Neuronal stem cell (in vitro differentiated cells): ENCODE measurements at regions not wholly inside any gene's neighbourhood (a gene's known extent, or its start where the extent isn't known, plus 50 kb on each side); places are given as distances from the start of the nearest gene placed in this dataset.

Experiments
- DNase-seq: peaks from one replicate; pipeline ENCODE4 v3.0.0-alpha.2; 2013; ENCODE audit warnings: low spot score
- H2AFZ ChIP-seq: one replicate; pipeline ENCODE4 v1.6.1; 2013; ENCODE audit warnings: mild to moderate bottlenecking, low read length, inconsistent platforms
- H2AK5ac ChIP-seq: 2 replicates; pipeline ENCODE4 v1.6.1; 2013; ENCODE audit warnings: low read depth, mild to moderate bottlenecking, inconsistent platforms, low read length, moderate library complexity, mixed read lengths
- H2BK120ac ChIP-seq: 2 replicates; pipeline ENCODE4 v1.6.1; 2013; ENCODE audit warnings: low read depth, mild to moderate bottlenecking, inconsistent platforms, low read length, moderate library complexity, mixed read lengths
- H2BK12ac ChIP-seq: one replicate; pipeline ENCODE4 v1.6.1; 2013; ENCODE audit warnings: low read length, inconsistent platforms
- H2BK15ac ChIP-seq: 2 replicates; pipeline ENCODE4 v1.6.1; 2013; ENCODE audit warnings: mild to moderate bottlenecking, low read length, inconsistent platforms, mixed read lengths
- H2BK5ac ChIP-seq: one replicate; pipeline ENCODE4 v1.6.1; 2013; ENCODE audit warnings: inconsistent platforms, mild to moderate bottlenecking, low read length, moderate library complexity
- H3K14ac ChIP-seq: one replicate; pipeline ENCODE4 v1.6.1; 2013; ENCODE audit warnings: low read length, inconsistent platforms
- H3K18ac ChIP-seq: 2 replicates; pipeline ENCODE4 v1.6.1; 2013; ENCODE audit warnings: low read length, inconsistent platforms
- H3K23ac ChIP-seq: 2 replicates; pipeline ENCODE4 v1.6.1; 2013; ENCODE audit warnings: low read depth, mild to moderate bottlenecking, mixed read lengths, low read length, inconsistent platforms; ENCODE audit not compliant: poor library complexity
- H3K27ac ChIP-seq: replicated peaks from 3 replicates; pipeline ENCODE4 v1.5.1; 2013; ENCODE audit warnings: low read length, inconsistent platforms
- H3K27me3 ChIP-seq, 3 experiments: 2 replicates each; pipeline ENCODE4 v1.6.1; 2013; ENCODE audit warnings: low read length in 3 of 3, mild to moderate bottlenecking in 2 of 3, inconsistent platforms in 1 of 3, low read depth in 1 of 3, mixed read lengths in 1 of 3, moderate library complexity in 1 of 3; ENCODE audit not compliant: control insufficient read depth in 3 of 3, insufficient read depth in 3 of 3
- H3K36me3 ChIP-seq, 2 donors: replicated peaks in 1 of 2; 2 replicates each; pipeline ENCODE4 v1.6.1; 2013; ENCODE audit warnings: low read length in 2 of 2; ENCODE audit not compliant: control insufficient read depth in 2 of 2, insufficient read depth in 2 of 2
- H3K4ac ChIP-seq: 2 replicates; pipeline ENCODE4 v1.6.1; 2013; ENCODE audit warnings: inconsistent platforms, mild to moderate bottlenecking, low read length, moderate library complexity
- H3K4me1 ChIP-seq, 2 donors: 1 replicate in 1 of 2; 2 replicates in 1 of 2; pipeline ENCODE4 v1.6.1; 2013; ENCODE audit warnings: low read length in 2 of 2, low read depth in 1 of 2; ENCODE audit not compliant: control insufficient read depth in 2 of 2, insufficient read depth in 1 of 2
- H3K4me2 ChIP-seq: one replicate; pipeline ENCODE4 v1.6.1; 2013; ENCODE audit warnings: mild to moderate bottlenecking, low read length, inconsistent platforms; ENCODE audit not compliant: insufficient read depth, poor library complexity, severe bottlenecking
- H3K4me3 ChIP-seq, 2 donors: 2 replicates each; pipeline ENCODE4 v1.5.1; 2013; ENCODE audit warnings: low read length in 2 of 2, mild to moderate bottlenecking in 2 of 2, inconsistent platforms in 1 of 2, moderate library complexity in 1 of 2
- H3K79me1 ChIP-seq: one replicate; pipeline ENCODE4 v1.6.1; 2013; ENCODE audit warnings: low read depth, mild to moderate bottlenecking, inconsistent platforms, low read length, moderate library complexity
- H3K9ac ChIP-seq: one replicate; pipeline ENCODE4 v1.6.1; 2013; ENCODE audit warnings: mild to moderate bottlenecking, low read depth, low read length, inconsistent platforms; ENCODE audit not compliant: poor library complexity
- H3K9me3 ChIP-seq, 2 donors: replicated peaks in 1 of 2; 2 replicates each; pipeline versions ENCODE3 to v1.6.1; 2013; ENCODE audit warnings: low read length in 2 of 2, mild to moderate bottlenecking in 2 of 2, inconsistent platforms in 1 of 2, low read depth in 1 of 2, mixed read lengths in 1 of 2, moderate library complexity in 1 of 2; ENCODE audit not compliant: control insufficient read depth in 2 of 2, insufficient read depth in 1 of 2
- H4K8ac ChIP-seq: one replicate; pipeline ENCODE4 v1.6.1; 2013; ENCODE audit warnings: low read depth, mild to moderate bottlenecking, inconsistent platforms, low read length, moderate library complexity
- H4K91ac ChIP-seq: one replicate; pipeline ENCODE4 v1.6.1; 2013; ENCODE audit warnings: low read length, low read depth, mild to moderate bottlenecking, inconsistent platforms; ENCODE audit not compliant: poor library complexity
- WGBS, 2 donors: extraction: QIAGEN DNeasy Blood & Tissue Kit; methylation state at CpG; one replicate each; pipeline ENCODE4 v1.1.7; 2013; ENCODE audit warnings: missing lambda C conversion rate in 2 of 2, mixed read lengths in 1 of 2; ENCODE audit not compliant: insufficient read length in 2 of 2, insufficient replicate concordance in 1 of 2; ENCODE audit errors: extremely low coverage in 2 of 2; 5-methylcytosine and 5-hydroxymethylcytosine counted together

DNA sequence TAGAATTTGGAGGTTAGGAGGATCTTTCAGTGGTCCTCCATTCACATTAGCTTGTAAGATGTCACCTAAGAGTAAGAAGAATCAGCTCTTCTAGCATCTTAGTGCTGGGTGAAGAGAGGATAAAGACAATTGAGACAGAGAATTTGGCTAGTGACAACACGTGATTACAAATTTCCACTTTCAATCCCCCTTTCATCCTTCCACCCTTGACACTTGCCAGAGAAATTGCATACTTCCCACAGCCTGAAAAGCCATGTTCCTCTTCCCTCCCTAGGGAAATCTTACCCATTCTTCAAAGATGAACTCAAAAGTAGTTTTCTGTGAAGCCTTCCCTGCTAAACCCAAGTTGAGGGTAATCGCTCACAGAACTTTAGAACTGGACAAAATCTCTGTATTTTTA lies 282.6 kb upstream of the PTGER4 start:
- Histone ChIP-seq H3K23ac (no peak overlapping the region), H2BK15ac (no peak overlapping the region), H3K27ac (no peak overlapping the region), H3K4me1 (peaks cover 0 to under 1% of the 10 kb centered on the region in 2 donors), H3K4me3 (no peak overlapping the region), H2AK5ac (no peak overlapping the region), H3K27me3 (no peaks in the 10 kb centered on the region), H3K4ac (no peak overlapping the region), H3K36me3 (no peaks in the 10 kb centered on the region), H3K4me2 (no peak overlapping the region), H2AFZ (no peak overlapping the region), H2BK120ac (no peak overlapping the region), H3K18ac (no peak overlapping the region), H4K8ac (no peak overlapping the region), H3K9ac (no peak overlapping the region), H2BK5ac (no peak overlapping the region), H4K91ac (no peak overlapping the region), H2BK12ac (no peak overlapping the region), H3K79me1 (no peaks in the 10 kb centered on the region), H3K14ac (no peak overlapping the region), H3K9me3 (no peaks in the 10 kb centered on the region)
- DNase-seq, result no peak
- WGBS, 2 donors, result no CpG with 5 or more reads among the region's 2 CpGs

DNA sequence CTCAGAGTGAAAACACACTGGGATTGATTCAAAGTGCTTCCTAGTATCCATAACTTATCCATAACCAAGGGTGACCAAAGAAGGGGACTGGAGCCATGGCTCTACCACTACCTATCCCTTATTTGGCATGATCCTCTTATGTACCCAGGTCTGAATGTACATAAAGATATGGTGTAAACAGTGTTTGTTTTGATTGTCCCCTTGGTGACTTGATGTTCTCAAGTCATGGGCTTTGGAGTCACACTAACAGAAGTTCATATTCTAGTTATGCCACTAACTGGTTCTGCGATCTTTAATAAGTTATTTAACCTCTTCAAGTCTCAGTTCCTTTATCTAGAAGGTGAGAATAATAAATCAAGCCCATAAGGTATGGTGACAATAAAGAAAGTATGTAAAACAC lies 283.4 kb upstream of the PTGER4 start:
- no peak overlapping the region for H2AK5ac ChIP-seq

DNA sequence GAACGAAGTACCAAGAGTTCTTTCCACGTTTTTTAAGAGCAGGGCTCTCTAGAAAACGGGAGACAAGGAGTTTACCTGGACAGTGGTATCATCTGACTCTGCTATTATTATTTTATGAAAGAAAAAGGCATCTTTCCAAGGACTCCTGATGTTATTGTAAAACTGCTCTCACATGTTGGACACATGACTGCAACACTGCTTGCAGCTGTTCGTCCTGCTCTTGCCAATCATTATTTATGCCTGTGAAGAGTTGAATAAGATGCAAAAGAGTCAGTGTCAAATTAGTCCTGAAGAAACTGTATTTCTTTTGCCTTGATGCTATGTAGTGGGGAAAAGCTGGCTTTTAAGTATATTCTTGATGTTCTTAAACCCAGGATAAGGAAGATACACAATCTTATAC lies 284.5 kb upstream of the PTGER4 start:
- Histone ChIP-seq H3K14ac (no peak overlapping the region), H2BK12ac (no peak overlapping the region), H2BK5ac (no peak overlapping the region), H3K4me1 (no peaks in the 10 kb centered on the region), H3K9ac (no peak overlapping the region), H3K18ac (no peak overlapping the region), H3K4ac (no peak overlapping the region), H3K36me3 (no peaks in the 10 kb centered on the region), H3K4me2 (no peak overlapping the region), H2BK15ac (no peak overlapping the region), H2AK5ac (no peak overlapping the region), H2AFZ (no peak overlapping the region), H3K27ac (no peak overlapping the region), H3K9me3 (no peaks in the 10 kb centered on the region), H4K91ac (no peak overlapping the region), H3K79me1 (no peaks in the 10 kb centered on the region), H2BK120ac (no peak overlapping the region), H3K27me3 (no peaks in the 10 kb centered on the region), H3K4me3 (no peak overlapping the region), H4K8ac (no peak overlapping the region), H3K23ac (no peak overlapping the region)
- no CpG with 5 or more reads among the region's 4 CpGs for WGBS, 2 donors
- DNase-seq, result no peak

More for the DNA sequence above, 283.4 kb upstream of the PTGER4 start:
- no peak overlapping the region for H2AFZ ChIP-seq
- no peak overlapping the region for H3K18ac ChIP-seq
- WGBS, 2 donors, result no CpG with 5 or more reads among the region's 1 CpG
- H3K27ac ChIP-seq, result no peak overlapping the region
- H3K4me3 ChIP-seq, result no peak overlapping the region
- no peak overlapping the region for H3K14ac ChIP-seq
- H4K91ac ChIP-seq, result no peak overlapping the region
- H3K79me1 ChIP-seq, result no peaks in the 10 kb centered on the region
- H3K9ac ChIP-seq, result no peak overlapping the region
- H2BK12ac ChIP-seq, result no peak overlapping the region
- no peak for DNase-seq
- no peak overlapping the region for H2BK5ac ChIP-seq
- H3K36me3 ChIP-seq, result no peaks in the 10 kb centered on the region
- H3K4me2 ChIP-seq, result no peak overlapping the region
- H2BK120ac ChIP-seq, result no peak overlapping the region
- no peak overlapping the region for H4K8ac ChIP-seq
- H2BK15ac ChIP-seq, result no peak overlapping the region
- H3K9me3 ChIP-seq, result no peaks in the 10 kb centered on the region
- no peak overlapping the region for H3K23ac ChIP-seq
- no peaks in the 10 kb centered on the region for H3K4me1 ChIP-seq
- H3K4ac ChIP-seq, result no peak overlapping the region
- H3K27me3 ChIP-seq, result no peaks in the 10 kb centered on the region

DNA sequence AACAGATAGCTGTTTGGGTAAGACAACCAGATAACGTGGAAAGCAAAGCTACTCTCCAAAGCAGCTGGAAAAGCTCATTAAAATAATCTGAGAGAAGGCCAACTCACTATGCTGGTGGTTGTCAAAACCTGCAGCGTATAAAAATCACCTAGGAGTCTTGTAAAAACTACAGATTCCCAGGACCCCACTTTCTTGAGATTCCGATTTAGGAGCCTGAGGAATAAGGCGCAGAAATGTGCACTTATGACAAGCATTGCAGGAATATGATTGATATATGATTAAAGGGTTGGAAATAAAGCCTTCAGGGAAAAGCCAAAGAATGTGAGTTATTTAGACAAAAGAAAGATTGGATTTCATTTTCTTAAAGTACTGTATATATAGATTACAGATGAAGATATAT lies 285.0 kb upstream of the PTGER4 start:
- Histone ChIP-seq H3K4me3 (no peak overlapping the region), H2BK120ac (no peak overlapping the region), H2BK5ac (no peak overlapping the region), H3K4ac (no peak overlapping the region), H2AFZ (no peak overlapping the region), H3K14ac (no peak overlapping the region), H3K9ac (no peak overlapping the region), H3K9me3 (no peaks in the 10 kb centered on the region), H4K91ac (no peak overlapping the region), H3K4me2 (no peak overlapping the region), H3K27ac (no peak overlapping the region), H2AK5ac (no peak overlapping the region), H4K8ac (no peak overlapping the region), H3K18ac (no peak overlapping the region), H3K27me3 (no peaks in the 10 kb centered on the region), H3K4me1 (no peaks in the 10 kb centered on the region), H3K36me3 (no peaks in the 10 kb centered on the region), H2BK15ac (no peak overlapping the region), H2BK12ac (no peak overlapping the region), H3K23ac (no peak overlapping the region), H3K79me1 (no peaks in the 10 kb centered on the region)
- WGBS, 2 donors, result no CpG with 5 or more reads among the region's 4 CpGs
- no peak for DNase-seq
